RWPE2 (cell line): ENCODE measurements at regions not wholly inside any gene's neighbourhood (a gene's known extent, or its start where the extent isn't known, plus 50 kb on each side); places are given as distances from the start of the nearest gene placed in this dataset.

Experiments used
- ATAC-seq: fragments of 200-7000 bp; cut with Tn5 transposase; 3 replicates; pipeline ENCODE4 v1.9.1; 2021; ENCODE audit warnings: low read depth
- DNase-seq: peaks from one replicate; pipeline ENCODE4 v3.0.0-alpha.2; 2020; ENCODE audit warnings: low spot score
- H3K27ac ChIP-seq: fragments of 450-650 bp; 2 replicates; pipeline ENCODE4 v1.5.1; 2017; ENCODE audit warnings: mild to moderate bottlenecking; ENCODE audit not compliant: poor library complexity, severe bottlenecking
- H3K27me3 ChIP-seq: fragments of 250-450 bp; sonication (Bioruptor Pico); 2 replicates; pipeline ENCODE4 v1.5.1; 2021; ENCODE audit warnings: mild to moderate bottlenecking, moderate library complexity; ENCODE audit not compliant: insufficient read depth, poor library complexity, severe bottlenecking
- H3K36me3 ChIP-seq: fragments of 250-450 bp; sonication (Bioruptor Pico); 2 replicates; pipeline ENCODE4 v1.5.1; 2020; ENCODE audit warnings: low read depth, mild to moderate bottlenecking, moderate library complexity
- H3K4me1 ChIP-seq: fragments of 250-450 bp; sonication (Bioruptor Pico); 2 replicates; pipeline ENCODE4 v1.5.1; 2021; ENCODE audit warnings: mild to moderate bottlenecking, moderate library complexity; ENCODE audit not compliant: insufficient read depth, poor library complexity, severe bottlenecking
- H3K4me3 ChIP-seq: fragments of 250-450 bp; sonication (Bioruptor Pico); 2 replicates; pipeline ENCODE4 v1.5.1; 2021; ENCODE audit warnings: mild to moderate bottlenecking, moderate library complexity; ENCODE audit not compliant: severe bottlenecking
- H3K9me3 ChIP-seq: fragments of 250-450 bp; sonication (Bioruptor Pico); 2 replicates; pipeline ENCODE4 v1.5.1; 2021; ENCODE audit warnings: mild to moderate bottlenecking, moderate library complexity; ENCODE audit not compliant: severe bottlenecking
- TF ChIP-seq, protein P1 (sequence below): fragments of 450-650 bp; IDR thresholded peaks from one replicate; pipeline ENCODE4 v1.5.1; 2017; ENCODE audit warnings: mild to moderate bottlenecking, moderate library complexity; ENCODE audit not compliant: poor library complexity, severe bottlenecking

DNA sequence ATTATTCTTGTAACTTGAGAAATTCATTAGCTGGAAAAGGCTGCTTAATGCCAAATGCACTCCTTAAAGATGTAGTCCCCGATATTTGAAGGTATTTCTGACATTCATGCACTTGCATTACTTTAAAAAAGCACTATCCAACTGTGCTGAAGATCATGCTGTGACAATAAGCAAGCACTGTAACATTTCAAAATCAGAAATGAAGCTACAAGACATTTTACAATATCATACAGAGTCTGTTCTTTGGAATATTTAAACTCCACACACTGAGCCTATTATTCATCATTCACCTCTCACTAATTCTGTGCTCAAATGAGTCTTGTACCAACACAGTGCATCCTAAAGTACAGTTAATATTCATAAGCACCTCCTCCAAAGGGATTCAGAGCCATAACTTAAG lies 413.2 kb downstream of the CETN3 start:
- H3K4me3 ChIP-seq = no peak overlapping the region
- no peak for ATAC-seq

DNA sequence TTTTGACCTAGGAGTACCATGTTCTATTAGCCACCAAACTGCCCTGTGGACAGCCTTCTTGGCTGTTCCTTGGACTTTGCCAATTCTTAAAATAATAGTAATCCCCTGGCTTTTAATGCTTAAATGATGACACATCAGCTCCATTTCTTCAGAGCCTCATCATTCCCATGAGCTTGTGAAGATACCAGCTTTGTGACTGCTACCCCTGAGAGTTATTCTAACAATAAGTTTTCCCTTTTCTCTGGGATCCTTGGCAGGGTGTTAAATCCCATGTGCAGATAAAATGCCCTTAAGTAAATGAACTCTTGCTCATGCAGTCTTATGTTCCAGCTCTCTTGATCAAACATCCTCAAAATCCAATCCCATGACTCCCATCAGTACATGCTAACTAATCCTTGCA lies 415.3 kb downstream of the CETN3 start:
- TF ChIP-seq, protein P1, sequence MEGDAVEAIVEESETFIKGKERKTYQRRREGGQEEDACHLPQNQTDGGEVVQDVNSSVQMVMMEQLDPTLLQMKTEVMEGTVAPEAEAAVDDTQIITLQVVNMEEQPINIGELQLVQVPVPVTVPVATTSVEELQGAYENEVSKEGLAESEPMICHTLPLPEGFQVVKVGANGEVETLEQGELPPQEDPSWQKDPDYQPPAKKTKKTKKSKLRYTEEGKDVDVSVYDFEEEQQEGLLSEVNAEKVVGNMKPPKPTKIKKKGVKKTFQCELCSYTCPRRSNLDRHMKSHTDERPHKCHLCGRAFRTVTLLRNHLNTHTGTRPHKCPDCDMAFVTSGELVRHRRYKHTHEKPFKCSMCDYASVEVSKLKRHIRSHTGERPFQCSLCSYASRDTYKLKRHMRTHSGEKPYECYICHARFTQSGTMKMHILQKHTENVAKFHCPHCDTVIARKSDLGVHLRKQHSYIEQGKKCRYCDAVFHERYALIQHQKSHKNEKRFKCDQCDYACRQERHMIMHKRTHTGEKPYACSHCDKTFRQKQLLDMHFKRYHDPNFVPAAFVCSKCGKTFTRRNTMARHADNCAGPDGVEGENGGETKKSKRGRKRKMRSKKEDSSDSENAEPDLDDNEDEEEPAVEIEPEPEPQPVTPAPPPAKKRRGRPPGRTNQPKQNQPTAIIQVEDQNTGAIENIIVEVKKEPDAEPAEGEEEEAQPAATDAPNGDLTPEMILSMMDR = no peak
- H3K27ac ChIP-seq = no peak overlapping the region
- H3K4me3 ChIP-seq = no peak overlapping the region
- peaks cover 3% of the 10 kb centered on the region for H3K27me3 ChIP-seq
- ATAC-seq = no peak
- no peak for DNase-seq
- no peaks in the 10 kb centered on the region for H3K36me3 ChIP-seq
- no peaks in the 10 kb centered on the region for H3K9me3 ChIP-seq
- H3K4me1 ChIP-seq = no peaks in the 10 kb centered on the region

More for the DNA sequence above, 413.2 kb downstream of the CETN3 start:
- no peaks in the 10 kb centered on the region for H3K4me1 ChIP-seq
- H3K27me3 ChIP-seq = peaks cover 3% of the 10 kb centered on the region
- no peaks in the 10 kb centered on the region for H3K36me3 ChIP-seq
- no peak overlapping the region for H3K27ac ChIP-seq
- no peak for DNase-seq
- H3K9me3 ChIP-seq = no peaks in the 10 kb centered on the region
- TF ChIP-seq, protein P1 = no peak

DNA sequence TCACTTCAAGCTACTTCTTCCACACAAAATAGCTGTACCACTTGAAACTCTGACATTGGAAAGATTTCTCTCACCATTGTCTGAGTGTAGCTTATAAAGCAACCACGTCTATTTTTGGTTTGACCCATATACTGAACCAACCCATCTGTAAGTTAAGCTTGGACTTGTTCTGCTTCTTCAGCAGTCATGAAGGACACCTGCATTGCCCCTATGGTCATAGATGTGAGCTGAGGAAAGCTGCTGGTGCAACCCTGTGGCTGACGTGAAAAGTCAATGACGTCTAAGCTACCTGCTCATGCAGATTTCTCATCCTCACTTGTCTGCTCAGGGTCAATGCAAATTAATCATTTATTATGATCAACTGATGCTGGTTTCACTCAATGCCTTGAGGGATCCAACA lies 417.4 kb downstream of the CETN3 start:
- DNase-seq (no peak), ATAC-seq (no peak)
- Histone ChIP-seq H3K9me3 (no peaks in the 10 kb centered on the region), H3K36me3 (no peaks in the 10 kb centered on the region), H3K27me3 (peaks cover 3% of the 10 kb centered on the region), H3K4me3 (no peak overlapping the region), H3K27ac (no peak overlapping the region), H3K4me1 (no peaks in the 10 kb centered on the region)
- TF ChIP-seq, protein P1 = no peak

DNA sequence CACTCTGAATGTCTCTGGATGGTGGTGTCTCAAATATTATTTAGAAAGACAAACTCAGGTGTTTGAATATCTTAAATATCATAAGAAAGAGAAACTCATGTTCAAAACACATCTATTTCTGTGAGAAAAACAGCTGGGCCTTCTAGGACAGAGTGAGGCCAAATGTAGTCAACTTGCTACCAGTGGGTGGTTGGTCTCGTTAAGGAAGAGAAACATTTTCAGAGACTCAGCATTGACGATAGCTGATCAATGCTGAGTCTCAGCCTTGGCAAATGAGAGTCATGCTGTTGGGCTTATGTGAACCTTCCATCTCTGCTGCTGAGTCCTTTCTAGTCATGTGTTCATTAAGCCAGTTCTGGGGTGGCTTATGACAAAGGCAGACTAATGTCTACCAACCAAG lies 418.0 kb downstream of the CETN3 start:
- H3K27me3 ChIP-seq = peaks cover 3% of the 10 kb centered on the region
- no peak for DNase-seq
- H3K4me1 ChIP-seq = no peaks in the 10 kb centered on the region
- no peak overlapping the region for H3K4me3 ChIP-seq
- TF ChIP-seq, protein P1 = no peak
- H3K36me3 ChIP-seq = no peaks in the 10 kb centered on the region
- H3K9me3 ChIP-seq = no peaks in the 10 kb centered on the region
- H3K27ac ChIP-seq = no peak overlapping the region
- no peak for ATAC-seq

DNA sequence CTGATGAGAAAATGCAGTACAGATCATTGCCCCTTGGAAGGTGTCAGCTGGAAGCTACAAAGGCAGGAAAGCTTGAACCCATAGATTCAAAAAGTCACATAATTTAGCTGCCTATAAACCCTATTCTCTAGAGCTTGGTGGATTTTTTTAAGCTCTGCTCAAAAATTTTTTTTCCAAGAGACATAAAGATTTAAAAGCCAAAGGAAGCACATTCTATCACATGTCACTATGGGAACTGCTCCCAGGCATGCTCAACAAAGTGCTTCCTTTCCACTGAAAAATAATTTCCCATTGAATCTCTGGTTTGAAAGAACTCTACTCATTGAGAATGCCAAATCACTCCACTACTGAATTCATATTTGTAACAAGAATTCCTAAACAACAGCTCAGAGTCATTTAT lies 419.8 kb downstream of the CETN3 start:
- no peaks in the 10 kb centered on the region for H3K4me1 ChIP-seq
- H3K4me3 ChIP-seq = no peak overlapping the region
- H3K27ac ChIP-seq = no peak overlapping the region
- no peaks in the 10 kb centered on the region for H3K36me3 ChIP-seq
- TF ChIP-seq, protein P1 = no peak
- H3K9me3 ChIP-seq = no peaks in the 10 kb centered on the region
- H3K27me3 ChIP-seq = no peaks in the 10 kb centered on the region
- DNase-seq (no peak), ATAC-seq (no peak)
